ENCODE measurements at regions not wholly inside any gene's neighbourhood (a gene's known extent, or its start where the extent isn't known, plus 50 kb on each side); places are given as distances from the start of the nearest gene placed in this dataset.

GRCh38 chr15:29556380-29556779, 265.9 kb downstream of the TJP1 start:
- DNase-seq (ENCODE audit: low read depth in 2 of 2) = no peak

GRCh38 chr15:29554531-29554930, 267.7 kb downstream of the TJP1 start:
- no peak for DNase-seq (ENCODE audit: low read depth in 2 of 2)

DNA sequence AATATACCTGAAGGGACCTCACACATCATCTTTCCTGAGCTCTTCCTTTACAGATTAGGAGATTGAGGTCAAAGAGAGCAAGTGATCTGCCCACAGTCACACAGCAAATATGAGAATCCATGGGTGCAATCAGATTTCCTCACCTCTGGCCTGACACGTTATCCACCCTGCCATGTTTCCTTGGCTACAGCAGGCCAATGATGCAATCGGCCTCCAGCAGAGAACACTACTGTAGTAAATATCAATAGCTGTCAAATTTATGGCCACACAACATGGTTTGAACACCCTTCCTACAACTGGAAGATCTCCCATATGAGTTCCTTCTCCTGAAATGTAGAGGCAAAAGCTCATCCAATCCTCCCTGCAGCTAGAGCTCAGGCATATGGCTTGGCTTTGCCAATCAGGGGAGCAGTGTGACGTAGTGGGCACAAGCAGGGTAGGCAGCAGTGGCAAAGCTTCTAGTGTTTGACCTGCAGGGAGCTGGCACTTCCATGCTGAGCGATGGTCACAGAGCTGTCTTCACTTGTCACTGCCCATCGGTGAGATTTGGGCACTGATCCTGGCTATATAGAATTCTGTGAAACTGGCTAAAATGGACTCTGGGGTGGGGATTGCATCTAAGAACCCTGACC, 271.3 kb downstream of the TJP1 start:
- no peak for DNase-seq (ENCODE audit: low read depth in 2 of 2)

GRCh38 chr15:29548006-29548405, 274.3 kb downstream of the TJP1 start:
- no peak for DNase-seq (ENCODE audit: low read depth in 2 of 2)

GRCh38 chr15:29544513-29545128, 275.0 kb upstream of the NSMCE3 start:
- no peak for DNase-seq (ENCODE audit: low read depth in 2 of 2)

DNA sequence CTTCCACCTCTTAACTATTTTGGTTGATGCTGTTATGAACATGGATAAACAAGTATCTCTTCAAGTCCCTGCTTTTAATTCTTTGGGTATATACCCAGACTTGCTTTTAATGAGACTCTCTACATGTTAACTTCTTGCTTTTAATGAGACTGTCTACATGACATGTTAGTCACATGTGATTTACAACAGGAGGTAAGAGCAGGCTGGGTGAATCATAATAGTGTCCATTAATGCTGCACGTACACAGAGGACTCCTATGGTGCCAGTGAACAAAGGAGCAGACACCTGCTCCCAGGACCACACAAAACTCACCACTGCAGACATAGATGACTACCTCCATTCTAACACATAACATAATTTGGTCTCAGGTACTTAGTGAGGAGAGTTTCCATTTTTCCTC, 273.4 kb upstream of the NSMCE3 start:
- DNase-seq (ENCODE audit: low read depth in 2 of 2) = no peak

GRCh38 chr15:29541309-29541708, 271.7 kb upstream of the NSMCE3 start:
- no peak for DNase-seq (ENCODE audit: low read depth in 2 of 2)

DNA sequence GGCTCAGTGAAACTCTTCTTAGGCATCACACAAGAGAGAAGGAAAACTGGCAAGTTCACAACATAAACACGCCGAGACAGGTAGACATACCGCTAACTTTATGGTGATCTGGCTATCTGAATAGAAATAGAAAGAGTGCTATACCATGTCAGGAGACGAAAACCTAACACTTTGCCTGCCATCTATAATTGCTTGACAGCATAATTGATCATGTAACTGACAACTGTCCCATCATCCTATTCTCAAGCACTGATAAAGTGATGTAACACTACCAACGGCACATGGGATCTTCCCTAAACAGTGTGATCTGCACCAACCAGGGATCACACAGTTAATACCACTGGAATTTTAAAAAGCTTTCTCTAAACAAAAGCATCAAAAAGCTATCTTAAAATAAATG, 270.9 kb upstream of the NSMCE3 start:
- DNase-seq (ENCODE audit: low read depth in 2 of 2) = no peak

DNA sequence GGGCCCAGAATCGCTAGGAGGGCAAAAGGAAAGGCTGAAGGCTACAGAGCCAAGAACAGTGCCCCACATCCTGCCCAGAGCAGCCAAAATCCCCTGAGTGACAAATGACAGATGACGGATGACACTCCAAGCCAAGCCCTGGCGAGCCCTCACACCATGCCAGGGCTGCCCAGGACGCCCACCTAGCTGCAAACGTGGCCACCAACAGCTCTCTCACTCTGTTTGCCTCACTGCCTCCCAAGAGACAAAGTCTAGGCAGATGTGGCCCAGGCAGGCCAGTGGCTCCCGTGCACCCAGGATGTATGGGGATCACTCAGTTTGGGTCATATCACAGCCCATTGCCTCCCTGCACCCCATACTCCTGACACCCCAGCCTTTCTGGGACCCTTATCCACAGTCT, 270.1 kb upstream of the NSMCE3 start:
- no peak for DNase-seq (ENCODE audit: low read depth in 2 of 2)

DNA sequence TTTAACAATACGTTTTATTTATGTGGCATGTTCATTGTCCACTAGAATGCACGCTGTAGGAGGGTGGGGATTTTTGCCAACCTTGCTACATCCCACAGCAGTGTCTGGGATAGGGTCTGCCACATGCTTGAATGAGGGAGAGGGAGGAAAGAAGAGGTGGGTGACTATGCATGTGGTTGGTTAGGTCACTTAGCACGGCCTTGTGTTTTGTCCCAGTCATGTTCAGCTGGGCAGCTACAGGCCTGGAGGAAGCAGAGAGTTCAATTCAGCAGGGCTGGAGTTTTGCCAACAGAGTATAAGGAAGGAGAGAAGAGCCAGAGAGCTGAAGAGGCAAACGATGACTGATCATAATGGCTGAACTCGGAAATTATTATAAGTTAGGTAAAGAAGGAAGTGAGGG, 268.4 kb upstream of the NSMCE3 start:
- DNase-seq (ENCODE audit: low read depth in 2 of 2) = no peak

- DNase-seq (ENCODE audit: low read depth in 2 of 2) = no peak
Measured at GRCh38 chr15:29535952-29536351, 266.3 kb upstream of the NSMCE3 start.

- no peak for DNase-seq (ENCODE audit: low read depth in 2 of 2)
Measured at GRCh38 chr15:29534378-29534777, 264.8 kb upstream of the NSMCE3 start.

DNA sequence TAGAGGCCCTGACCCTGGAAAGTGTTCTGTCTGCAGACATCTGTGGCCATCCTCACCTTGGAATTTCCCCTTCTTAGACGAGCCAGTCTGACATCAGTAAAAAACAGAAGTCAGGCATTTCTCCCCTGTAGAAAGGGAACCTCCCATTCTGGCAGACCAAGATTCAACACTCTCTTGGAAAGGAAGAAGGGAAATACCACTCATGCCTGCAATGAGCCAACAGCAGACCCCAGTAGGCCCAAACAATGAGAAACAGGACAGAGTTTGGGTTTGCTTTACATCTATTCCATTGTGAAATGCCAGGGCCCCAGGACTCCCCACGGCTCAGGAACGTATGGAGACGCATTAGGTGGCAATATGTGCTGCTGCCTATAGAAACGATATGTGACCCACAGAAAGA, 264.0 kb upstream of the NSMCE3 start:
- DNase-seq (ENCODE audit: low read depth in 2 of 2) = no peak

DNA sequence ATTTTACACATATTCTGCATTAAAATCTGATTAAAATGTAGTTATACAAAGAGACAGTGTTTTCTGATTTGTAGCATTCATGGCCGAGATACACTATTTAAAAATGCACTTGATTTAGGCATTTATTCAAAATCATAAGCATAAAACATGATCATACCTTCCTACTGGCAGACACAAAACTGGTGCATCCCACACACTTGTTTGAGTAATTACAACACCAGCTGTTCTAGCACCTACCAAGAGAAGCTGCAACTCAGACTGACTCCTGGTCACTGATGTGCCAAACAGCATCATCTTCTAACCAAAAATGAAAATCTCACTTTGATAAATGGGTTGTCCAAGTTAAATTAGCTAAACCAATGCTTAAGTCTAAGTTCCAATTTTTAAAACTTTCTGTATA, 262.7 kb upstream of the NSMCE3 start:
- DNase-seq (ENCODE audit: low read depth in 2 of 2) = no peak

- no peak for DNase-seq (ENCODE audit: low read depth in 2 of 2)
Measured at GRCh38 chr15:29530966-29531365, 261.3 kb upstream of the NSMCE3 start.

DNA sequence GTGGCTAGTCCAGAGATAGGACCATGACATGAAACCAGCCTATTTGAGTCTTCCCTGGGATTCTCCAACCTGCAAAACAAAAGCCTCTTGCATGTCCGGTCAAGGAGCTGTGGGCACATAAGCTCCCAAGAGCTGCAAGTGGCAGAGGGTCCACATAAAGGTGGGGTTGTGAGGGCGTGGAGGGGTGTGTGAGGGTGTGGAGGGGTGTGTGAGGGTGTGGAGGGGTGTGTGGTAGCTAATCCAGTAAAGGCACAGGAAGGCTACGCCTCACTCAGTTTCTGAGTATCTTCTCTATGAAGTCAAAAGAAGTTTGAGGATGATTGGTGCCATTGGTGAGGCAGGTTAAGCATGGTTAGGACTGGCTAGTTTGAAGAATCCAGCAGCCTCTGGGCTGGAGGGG, 259.4 kb upstream of the NSMCE3 start:
- DNase-seq (ENCODE audit: low read depth in 2 of 2) = no peak

DNA sequence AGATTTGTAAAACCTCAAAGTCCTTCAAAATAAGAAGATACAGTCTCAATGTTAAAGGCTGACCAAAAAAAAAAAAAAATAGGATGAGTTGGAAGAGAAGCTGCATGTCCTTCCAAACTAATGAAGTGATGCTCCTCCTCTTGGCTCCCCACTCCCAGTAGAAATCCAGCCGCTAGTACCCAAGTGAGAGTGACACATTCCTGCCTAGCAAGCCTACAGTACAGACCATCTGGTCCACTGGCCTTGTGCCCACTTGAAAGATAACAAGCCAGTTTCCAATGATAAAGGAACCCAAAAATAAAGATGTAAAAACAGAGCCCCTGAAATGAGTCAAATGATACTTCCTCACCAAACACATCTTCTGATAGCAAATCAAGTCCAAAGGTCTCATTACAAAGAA, 258.7 kb upstream of the NSMCE3 start:
- DNase-seq (ENCODE audit: low read depth in 2 of 2) = no peak

- no peak for DNase-seq (ENCODE audit: low read depth in 2 of 2)
Measured at GRCh38 chr15:29526802-29527201, 257.2 kb upstream of the NSMCE3 start.

DNA sequence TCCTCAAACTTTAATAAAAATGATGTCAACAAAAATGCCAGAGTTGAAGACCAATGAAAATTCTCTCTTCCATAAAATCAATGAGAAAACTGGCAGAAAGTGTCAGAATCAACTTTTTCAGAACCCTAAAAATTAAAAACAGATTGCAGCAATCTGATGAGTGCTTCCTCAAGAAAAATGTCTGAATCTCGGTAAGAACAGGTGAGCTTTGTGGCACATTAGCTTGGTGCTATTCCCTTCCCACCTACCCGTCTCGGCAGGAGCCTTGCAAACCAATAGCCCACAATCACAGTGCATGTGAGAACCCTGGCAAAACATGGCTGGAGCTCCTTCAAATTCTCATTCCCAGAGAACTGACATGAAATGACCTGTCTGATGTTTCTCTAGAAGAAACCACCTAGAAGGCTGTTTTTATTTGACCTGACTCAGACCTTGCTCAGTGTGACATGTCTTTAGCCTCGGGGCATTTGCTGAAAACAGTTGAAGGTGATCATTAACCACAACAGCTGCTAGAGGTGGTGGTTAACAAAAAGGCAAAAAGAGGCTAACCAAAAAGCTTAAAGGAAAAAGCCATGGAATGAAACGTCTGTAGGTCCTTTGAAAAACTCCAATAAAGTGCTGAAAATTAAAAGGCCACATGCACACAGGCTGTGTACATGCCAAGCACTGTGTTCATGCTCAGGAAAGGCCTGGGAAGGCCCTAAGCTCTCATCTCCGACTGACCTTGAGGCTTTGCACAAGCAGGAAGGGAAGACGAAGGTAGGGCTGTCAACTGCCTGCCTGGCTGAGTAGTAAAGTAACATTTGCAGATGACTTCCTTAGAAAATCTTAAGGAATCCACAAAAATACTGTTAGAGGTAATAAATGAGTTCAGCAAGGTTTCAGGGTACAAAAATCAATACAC, 253.0 kb upstream of the NSMCE3 start:
- DNase-seq (ENCODE audit: low read depth in 2 of 2) = no peak

DNA sequence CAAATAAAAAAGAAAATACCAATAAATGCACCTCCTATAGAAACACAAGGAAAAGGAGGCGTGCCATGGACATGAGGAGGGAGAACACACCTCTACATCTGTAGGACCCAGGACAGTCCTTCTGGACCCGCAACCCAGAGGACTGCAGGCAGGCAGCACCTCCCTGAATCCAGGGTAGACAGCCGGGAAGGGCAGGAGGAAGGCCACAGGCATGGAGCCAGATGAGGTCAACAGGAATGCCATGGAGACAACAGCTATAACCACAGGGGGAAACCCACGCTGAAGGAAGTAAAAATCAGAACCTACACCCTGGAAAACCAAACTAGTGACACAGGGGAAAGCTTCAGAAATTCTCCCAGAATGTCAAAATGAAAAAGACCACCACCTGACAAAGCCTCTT, 248.8 kb upstream of the NSMCE3 start:
- DNase-seq (ENCODE audit: low read depth in 2 of 2) = no peak

- DNase-seq (ENCODE audit: low read depth in 2 of 2) = no peak
Measured at GRCh38 chr15:29517829-29518228, 248.2 kb upstream of the NSMCE3 start.

GRCh38 chr15:29516929-29517328, 247.3 kb upstream of the NSMCE3 start:
- DNase-seq (ENCODE audit: low read depth in 2 of 2) = no peak

DNA sequence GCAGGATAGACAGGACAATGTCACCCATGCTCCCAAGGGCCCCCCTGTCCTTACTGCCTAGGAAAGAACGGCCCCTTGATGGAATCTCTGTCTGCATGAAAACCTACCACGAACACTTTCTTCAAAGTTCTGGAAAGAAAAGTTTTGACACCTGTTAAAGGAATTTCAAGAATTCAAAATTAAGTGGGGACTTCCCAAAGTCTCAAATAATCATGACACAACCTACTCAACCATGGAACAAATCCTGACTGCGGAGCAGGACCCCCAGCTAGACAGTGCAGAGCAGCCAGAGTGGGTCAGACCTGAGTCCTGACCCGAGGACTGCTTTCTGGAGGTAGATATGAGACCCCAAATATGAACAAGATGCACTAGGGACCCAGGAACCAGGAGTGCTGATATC, 245.3 kb upstream of the NSMCE3 start:
- no peak for DNase-seq (ENCODE audit: low read depth in 2 of 2)

Measured in stimulated activated CD8-positive, alpha-beta memory T cell treated with anti-CD3 and anti-CD28 coated beads, Interleukin-2, amount 100 ng/mL, for 48 hours (primary cell).